WTC11 (cell line): ENCODE measurements at regions not wholly inside any gene's neighbourhood (a gene's known extent, or its start where the extent isn't known, plus 50 kb on each side); places are given as distances from the start of the nearest gene placed in this dataset.

Experiments
- ATAC-seq: fragments of 200-7000 bp; cut with Tn5 transposase; 2 replicates; pipeline ENCODE4 v1.10.0; 2021; ENCODE audit warnings: mild to moderate bottlenecking, moderate library complexity
- CTCF ChIA-PET: fragments of 300-600 bp; sonication (Branson Sonifier 250); formaldehyde crosslinking; loops from one replicate; lab custom pipeline; 2021; ENCODE audit warnings: antibody characterized with exemption; lab: Charles Lee
- POLR2A ChIA-PET: fragments of 350-600 bp; sonication (Branson Sonifier 250); formaldehyde crosslinking; loops from one replicate; lab custom pipeline; 2021; ENCODE audit warnings: antibody characterized with exemption; lab: Charles Lee
- DNase-seq: peaks from one replicate; pipeline ENCODE4 v3.0.0; 2021; ENCODE audit warnings: low spot score
- H3K27ac Mint-ChIP-seq: 2 replicates; pipeline ENCODE4 v1.8.0; 2021; ENCODE audit warnings: mixed read lengths
- H3K27me3 Mint-ChIP-seq: 2 replicates; pipeline ENCODE4 v1.8.0; 2021; ENCODE audit warnings: low read depth, mild to moderate bottlenecking, moderate library complexity, mixed read lengths
- H3K36me3 Mint-ChIP-seq: 2 replicates; pipeline ENCODE4 v1.8.0; 2021; ENCODE audit warnings: mixed read lengths
- H3K4me1 Mint-ChIP-seq: 2 replicates; pipeline ENCODE4 v1.8.0; 2022; ENCODE audit warnings: mixed read lengths
- H3K4me3 Mint-ChIP-seq: 2 replicates; pipeline ENCODE4 v1.8.0; 2021; ENCODE audit warnings: mild to moderate bottlenecking, moderate library complexity, mixed read lengths
- H3K9me3 Mint-ChIP-seq: 2 replicates; pipeline ENCODE4 v1.8.0; 2021; ENCODE audit warnings: mixed read lengths
- AFF4 ChIP-seq: sonication (generic); formaldehyde crosslinking; IDR thresholded peaks from 2 replicates; pipeline ENCODE4 v1.8.1; 2023; ENCODE audit warnings: mild to moderate bottlenecking, missing genetic modification reagents, borderline replicate concordance
- CREB1 ChIP-seq: sonication (generic); formaldehyde crosslinking; IDR thresholded peaks from 2 replicates; pipeline ENCODE4 v1.8.0; 2023; ENCODE audit warnings: mild to moderate bottlenecking, missing genetic modification reagents
- CREM ChIP-seq: sonication (generic); formaldehyde crosslinking; IDR thresholded peaks from 2 replicates; pipeline ENCODE4 v1.8.1; 2022; ENCODE audit warnings: mild to moderate bottlenecking, missing genetic modification reagents, moderate library complexity
- E2F1 ChIP-seq: sonication (generic); formaldehyde crosslinking; IDR thresholded peaks from 2 replicates; pipeline ENCODE4 v1.8.0; 2022; ENCODE audit warnings: mild to moderate bottlenecking, missing genetic modification reagents
- ETV6 ChIP-seq: sonication (generic); formaldehyde crosslinking; IDR thresholded peaks from 2 replicates; pipeline ENCODE4 v1.8.1; 2022; ENCODE audit warnings: mild to moderate bottlenecking, missing genetic modification reagents
- FOXJ3 ChIP-seq: sonication (generic); formaldehyde crosslinking; IDR thresholded peaks from 2 replicates; pipeline ENCODE4 v1.9.0; 2021; ENCODE audit warnings: missing genetic modification reagents, mild to moderate bottlenecking, borderline replicate concordance
- GABPB1 ChIP-seq: sonication (generic); formaldehyde crosslinking; IDR thresholded peaks from 2 replicates; pipeline ENCODE4 v1.8.1; 2023; ENCODE audit warnings: mild to moderate bottlenecking, missing genetic modification reagents
- GRHL2 ChIP-seq: fragments of 250-450 bp; sonication (Bioruptor Pico); IDR thresholded peaks from 2 replicates; pipeline ENCODE4 v1.8.0; 2022; ENCODE audit warnings: mild to moderate bottlenecking, moderate library complexity; ENCODE audit not compliant: insufficient replicate concordance, severe bottlenecking
- IRF2 ChIP-seq: sonication (generic); formaldehyde crosslinking; IDR thresholded peaks from 2 replicates; pipeline ENCODE4 v1.8.0; 2022; ENCODE audit warnings: low read depth, missing genetic modification reagents, borderline replicate concordance
- JAZF1 ChIP-seq: fragments of 250-450 bp; sonication (Bioruptor Pico); IDR thresholded peaks from 2 replicates; pipeline ENCODE4 v1.9.0; 2021; ENCODE audit warnings: moderate library complexity, mild to moderate bottlenecking, inconsistent platforms
- KAT7 ChIP-seq: sonication (generic); formaldehyde crosslinking; IDR thresholded peaks from 2 replicates; pipeline ENCODE4 v1.8.1; 2023; ENCODE audit warnings: missing genetic modification reagents, mild to moderate bottlenecking, borderline replicate concordance
- MYBL2 ChIP-seq: sonication (generic); formaldehyde crosslinking; IDR thresholded peaks from 2 replicates; pipeline ENCODE4 v1.8.1; 2023; ENCODE audit warnings: mild to moderate bottlenecking, moderate library complexity, missing genetic modification reagents
- NFATC4 ChIP-seq: fragments of 250-450 bp; sonication (Bioruptor Pico); IDR thresholded peaks from 2 replicates; pipeline ENCODE4 v1.9.0; 2021; ENCODE audit warnings: mild to moderate bottlenecking
- NFE2L1 ChIP-seq: sonication (generic); formaldehyde crosslinking; IDR thresholded peaks from 2 replicates; pipeline ENCODE4 v1.8.1; 2023; ENCODE audit warnings: missing genetic modification reagents
- PRRX2 ChIP-seq: fragments of 250-450 bp; sonication (Bioruptor Pico); IDR thresholded peaks from 2 replicates; pipeline ENCODE4 v1.8.0; 2021; ENCODE audit warnings: mild to moderate bottlenecking
- SMAD3 ChIP-seq: sonication (generic); formaldehyde crosslinking; IDR thresholded peaks from 2 replicates; pipeline ENCODE4 v1.8.0; 2022; ENCODE audit warnings: missing genetic modification reagents, mild to moderate bottlenecking, borderline replicate concordance
- SP1 ChIP-seq: sonication (generic); formaldehyde crosslinking; conservative IDR thresholded peaks from 2 replicates; pipeline ENCODE4 v1.8.1; 2022; ENCODE audit warnings: missing genetic modification reagents
- TP53 ChIP-seq: sonication (generic); formaldehyde crosslinking; IDR thresholded peaks from 2 replicates; pipeline ENCODE4 v1.8.1; 2023; ENCODE audit warnings: mild to moderate bottlenecking, missing genetic modification reagents
- TF ChIP-seq, protein P1 (sequence below): sonication (generic); formaldehyde crosslinking; IDR thresholded peaks from 2 replicates; pipeline ENCODE4 v1.8.0; 2023; ENCODE audit warnings: missing genetic modification reagents, mild to moderate bottlenecking, borderline replicate concordance
- TF ChIP-seq, protein P2 (sequence below): sonication (generic); formaldehyde crosslinking; conservative IDR thresholded peaks from 2 replicates; pipeline ENCODE4 v1.8.1; 2022; ENCODE audit warnings: mild to moderate bottlenecking, missing genetic modification reagents
- TF ChIP-seq, protein P3 (sequence below): fragments of 250-450 bp; sonication (Bioruptor Pico); IDR thresholded peaks from 2 replicates; pipeline ENCODE4 v1.9.0; 2021; ENCODE audit warnings: mild to moderate bottlenecking, borderline replicate concordance

DNA sequence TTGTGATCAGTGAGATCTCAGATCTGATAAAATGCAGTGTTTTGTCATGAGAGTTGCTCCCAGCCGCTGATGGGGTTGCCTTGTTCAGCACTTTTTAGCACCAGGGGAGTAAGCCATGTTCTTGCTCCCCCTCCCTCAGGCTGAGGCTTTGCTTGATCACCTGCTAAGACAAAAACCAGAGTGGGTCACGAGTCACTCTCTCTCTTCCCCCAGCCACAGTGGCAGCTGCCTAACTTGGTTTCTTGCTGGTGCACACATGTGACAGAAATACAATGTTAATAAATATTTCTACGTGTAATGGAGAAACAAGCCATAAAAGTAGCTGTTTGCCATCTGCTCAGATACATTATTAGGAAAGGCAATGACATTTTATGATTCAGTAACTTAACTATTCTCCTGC lies 212.4 kb upstream of the DMRT1 start (continued):
- TF ChIP-seq SMAD3 (CRISPR knock-in tag): no peak
- no peak for TF ChIP-seq CREB1
- TF ChIP-seq, protein P1, sequence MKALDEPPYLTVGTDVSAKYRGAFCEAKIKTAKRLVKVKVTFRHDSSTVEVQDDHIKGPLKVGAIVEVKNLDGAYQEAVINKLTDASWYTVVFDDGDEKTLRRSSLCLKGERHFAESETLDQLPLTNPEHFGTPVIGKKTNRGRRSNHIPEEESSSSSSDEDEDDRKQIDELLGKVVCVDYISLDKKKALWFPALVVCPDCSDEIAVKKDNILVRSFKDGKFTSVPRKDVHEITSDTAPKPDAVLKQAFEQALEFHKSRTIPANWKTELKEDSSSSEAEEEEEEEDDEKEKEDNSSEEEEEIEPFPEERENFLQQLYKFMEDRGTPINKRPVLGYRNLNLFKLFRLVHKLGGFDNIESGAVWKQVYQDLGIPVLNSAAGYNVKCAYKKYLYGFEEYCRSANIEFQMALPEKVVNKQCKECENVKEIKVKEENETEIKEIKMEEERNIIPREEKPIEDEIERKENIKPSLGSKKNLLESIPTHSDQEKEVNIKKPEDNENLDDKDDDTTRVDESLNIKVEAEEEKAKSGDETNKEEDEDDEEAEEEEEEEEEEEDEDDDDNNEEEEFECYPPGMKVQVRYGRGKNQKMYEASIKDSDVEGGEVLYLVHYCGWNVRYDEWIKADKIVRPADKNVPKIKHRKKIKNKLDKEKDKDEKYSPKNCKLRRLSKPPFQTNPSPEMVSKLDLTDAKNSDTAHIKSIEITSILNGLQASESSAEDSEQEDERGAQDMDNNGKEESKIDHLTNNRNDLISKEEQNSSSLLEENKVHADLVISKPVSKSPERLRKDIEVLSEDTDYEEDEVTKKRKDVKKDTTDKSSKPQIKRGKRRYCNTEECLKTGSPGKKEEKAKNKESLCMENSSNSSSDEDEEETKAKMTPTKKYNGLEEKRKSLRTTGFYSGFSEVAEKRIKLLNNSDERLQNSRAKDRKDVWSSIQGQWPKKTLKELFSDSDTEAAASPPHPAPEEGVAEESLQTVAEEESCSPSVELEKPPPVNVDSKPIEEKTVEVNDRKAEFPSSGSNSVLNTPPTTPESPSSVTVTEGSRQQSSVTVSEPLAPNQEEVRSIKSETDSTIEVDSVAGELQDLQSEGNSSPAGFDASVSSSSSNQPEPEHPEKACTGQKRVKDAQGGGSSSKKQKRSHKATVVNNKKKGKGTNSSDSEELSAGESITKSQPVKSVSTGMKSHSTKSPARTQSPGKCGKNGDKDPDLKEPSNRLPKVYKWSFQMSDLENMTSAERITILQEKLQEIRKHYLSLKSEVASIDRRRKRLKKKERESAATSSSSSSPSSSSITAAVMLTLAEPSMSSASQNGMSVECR (CRISPR knock-in tag): no peak
- TF ChIP-seq PRRX2 (CRISPR knock-in tag): no peak
- TF ChIP-seq KAT7 (CRISPR knock-in tag): no peak
- no peak for TF ChIP-seq FOXJ3 (CRISPR knock-in tag)
- no peak for TF ChIP-seq JAZF1 (CRISPR knock-in tag)
- no peak for TF ChIP-seq GRHL2 (CRISPR knock-in tag)
- TF ChIP-seq CREM (CRISPR knock-in tag): no peak

- ATAC-seq (no peak), DNase-seq (no peak)
- ChIA-PET CTCF (no interaction called here), POLR2A (no interaction called here)
- TF ChIP-seq FOXJ3 (CRISPR knock-in tag) (no peak), TP53 (CRISPR knock-in tag) (no peak), NFATC4 (CRISPR knock-in tag) (no peak), E2F1 (CRISPR knock-in tag) (no peak), IRF2 (CRISPR knock-in tag) (no peak), GABPB1 (CRISPR knock-in tag) (no peak), SP1 (CRISPR knock-in tag) (no peak), NFE2L1 (CRISPR knock-in tag) (no peak), MYBL2 (no peak), AFF4 (CRISPR knock-in tag) (no peak), ETV6 (CRISPR knock-in tag) (no peak)
- TF ChIP-seq, protein P2, sequence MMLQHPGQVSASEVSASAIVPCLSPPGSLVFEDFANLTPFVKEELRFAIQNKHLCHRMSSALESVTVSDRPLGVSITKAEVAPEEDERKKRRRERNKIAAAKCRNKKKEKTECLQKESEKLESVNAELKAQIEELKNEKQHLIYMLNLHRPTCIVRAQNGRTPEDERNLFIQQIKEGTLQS: no peak
- TF ChIP-seq, protein P3, sequence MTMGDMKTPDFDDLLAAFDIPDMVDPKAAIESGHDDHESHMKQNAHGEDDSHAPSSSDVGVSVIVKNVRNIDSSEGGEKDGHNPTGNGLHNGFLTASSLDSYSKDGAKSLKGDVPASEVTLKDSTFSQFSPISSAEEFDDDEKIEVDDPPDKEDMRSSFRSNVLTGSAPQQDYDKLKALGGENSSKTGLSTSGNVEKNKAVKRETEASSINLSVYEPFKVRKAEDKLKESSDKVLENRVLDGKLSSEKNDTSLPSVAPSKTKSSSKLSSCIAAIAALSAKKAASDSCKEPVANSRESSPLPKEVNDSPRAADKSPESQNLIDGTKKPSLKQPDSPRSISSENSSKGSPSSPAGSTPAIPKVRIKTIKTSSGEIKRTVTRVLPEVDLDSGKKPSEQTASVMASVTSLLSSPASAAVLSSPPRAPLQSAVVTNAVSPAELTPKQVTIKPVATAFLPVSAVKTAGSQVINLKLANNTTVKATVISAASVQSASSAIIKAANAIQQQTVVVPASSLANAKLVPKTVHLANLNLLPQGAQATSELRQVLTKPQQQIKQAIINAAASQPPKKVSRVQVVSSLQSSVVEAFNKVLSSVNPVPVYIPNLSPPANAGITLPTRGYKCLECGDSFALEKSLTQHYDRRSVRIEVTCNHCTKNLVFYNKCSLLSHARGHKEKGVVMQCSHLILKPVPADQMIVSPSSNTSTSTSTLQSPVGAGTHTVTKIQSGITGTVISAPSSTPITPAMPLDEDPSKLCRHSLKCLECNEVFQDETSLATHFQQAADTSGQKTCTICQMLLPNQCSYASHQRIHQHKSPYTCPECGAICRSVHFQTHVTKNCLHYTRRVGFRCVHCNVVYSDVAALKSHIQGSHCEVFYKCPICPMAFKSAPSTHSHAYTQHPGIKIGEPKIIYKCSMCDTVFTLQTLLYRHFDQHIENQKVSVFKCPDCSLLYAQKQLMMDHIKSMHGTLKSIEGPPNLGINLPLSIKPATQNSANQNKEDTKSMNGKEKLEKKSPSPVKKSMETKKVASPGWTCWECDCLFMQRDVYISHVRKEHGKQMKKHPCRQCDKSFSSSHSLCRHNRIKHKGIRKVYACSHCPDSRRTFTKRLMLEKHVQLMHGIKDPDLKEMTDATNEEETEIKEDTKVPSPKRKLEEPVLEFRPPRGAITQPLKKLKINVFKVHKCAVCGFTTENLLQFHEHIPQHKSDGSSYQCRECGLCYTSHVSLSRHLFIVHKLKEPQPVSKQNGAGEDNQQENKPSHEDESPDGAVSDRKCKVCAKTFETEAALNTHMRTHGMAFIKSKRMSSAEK (CRISPR knock-in tag): no peak
- Mint-ChIP-seq H3K9me3 (peaks cover 23% of the 10 kb centered on the region), H3K4me1 (peaks cover 32% of the 10 kb centered on the region), H3K27me3 (no peaks in the 10 kb centered on the region), H3K36me3 (peaks cover 21% of the 10 kb centered on the region), H3K4me3 (no peak overlapping the region), H3K27ac (no peak overlapping the region)
Observed at GRCh38 chr9:630817-631216, 210.7 kb upstream of the DMRT1 start.
